GM21447 (cell line): ENCODE measurements at regions not wholly inside any gene's neighbourhood (a gene's known extent, or its start where the extent isn't known, plus 50 kb on each side); places are given as distances from the start of the nearest gene placed in this dataset.

ENCODE experiments used
- ATAC-seq: cut with Tn5 transposase; IDR thresholded peaks from one replicate; pipeline ENCODE4 v1.9.1; 2021; ENCODE audit not compliant: unreplicated experiment

DNA sequence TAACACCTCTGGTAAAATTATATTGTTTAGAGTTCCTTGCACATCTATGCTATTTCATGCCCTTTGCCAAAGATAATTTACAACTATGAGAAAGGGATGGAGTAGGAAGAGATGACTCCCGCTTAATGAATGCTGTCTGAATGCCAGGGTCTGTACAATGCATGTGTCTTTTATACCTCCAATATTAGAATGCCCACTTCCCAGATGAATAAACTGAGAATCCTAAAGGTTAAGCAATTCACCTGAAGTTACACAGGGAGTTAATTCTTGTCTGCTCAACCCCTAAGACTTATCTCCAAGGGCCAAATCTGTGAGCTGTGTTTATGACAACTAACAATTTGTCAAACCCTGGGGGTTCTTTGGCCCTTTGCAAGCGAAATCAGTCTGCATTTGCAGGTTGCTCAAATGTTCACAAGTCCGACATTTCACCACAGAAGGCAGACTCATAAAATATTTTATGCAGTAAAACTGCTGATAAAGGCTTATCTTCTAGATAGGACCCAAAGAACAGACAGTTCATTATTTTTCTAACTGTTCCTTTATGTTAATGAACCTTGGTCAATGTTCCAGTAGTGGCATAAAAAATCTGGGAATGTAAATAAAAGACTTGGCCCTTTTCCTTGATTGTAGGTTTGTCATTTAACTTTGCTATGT is 50.2 kb upstream of the ATP1A1 start:
- ATAC-seq = no peak
